Trophoblast cell (in vitro differentiated cells and primary cell): ENCODE measurements at regions not wholly inside any gene's neighbourhood (a gene's known extent, or its start where the extent isn't known, plus 50 kb on each side); places are given as distances from the start of the nearest gene placed in this dataset.

Experiments used
- DNase-seq, 2 donors: peaks; one replicate each; pipeline ENCODE4 v3.0.0-alpha.2; 2016
- H2AFZ ChIP-seq: 2 replicates; pipeline ENCODE4 v1.6.1; 2013; ENCODE audit warnings: low read length, moderate library complexity, mild to moderate bottlenecking; ENCODE audit not compliant: insufficient read depth, poor library complexity
- H2AK5ac ChIP-seq: 2 replicates; pipeline ENCODE4 v1.6.1; 2013; ENCODE audit warnings: mild to moderate bottlenecking, low read length
- H2BK120ac ChIP-seq: 2 replicates; pipeline ENCODE4 v1.6.1; 2013; ENCODE audit warnings: low read length, mild to moderate bottlenecking, moderate library complexity; ENCODE audit not compliant: insufficient read depth, poor library complexity
- H2BK12ac ChIP-seq: 2 replicates; pipeline ENCODE4 v1.6.1; 2013; ENCODE audit warnings: mild to moderate bottlenecking, low read length, moderate library complexity
- H2BK5ac ChIP-seq: 2 replicates; pipeline ENCODE4 v1.6.1; 2013; ENCODE audit warnings: low read length, low read depth, moderate library complexity, mild to moderate bottlenecking; ENCODE audit not compliant: poor library complexity
- H3K14ac ChIP-seq: 2 replicates; pipeline ENCODE4 v1.6.1; 2013; ENCODE audit warnings: mild to moderate bottlenecking, low read length
- H3K18ac ChIP-seq: 2 replicates; pipeline ENCODE4 v1.6.1; 2013; ENCODE audit warnings: mild to moderate bottlenecking, low read length
- H3K23ac ChIP-seq: 2 replicates; pipeline ENCODE4 v1.6.1; 2013; ENCODE audit warnings: low read length
- H3K27ac ChIP-seq: 2 replicates; pipeline ENCODE4 v1.5.1; 2013; ENCODE audit warnings: low read depth, mild to moderate bottlenecking, inconsistent platforms, low read length, moderate library complexity
- H3K27me3 ChIP-seq: 2 replicates; pipeline ENCODE4 v1.6.1; 2013; ENCODE audit warnings: inconsistent platforms, mild to moderate bottlenecking, low read length, moderate library complexity; ENCODE audit not compliant: insufficient read depth
- H3K36me3 ChIP-seq, 2 experiments: 1 replicate in 1 of 2; 2 replicates in 1 of 2; pipeline ENCODE4 v1.6.1; 2013; ENCODE audit warnings: low read length in 2 of 2, mild to moderate bottlenecking in 2 of 2, moderate library complexity in 1 of 2; ENCODE audit not compliant: insufficient read depth in 2 of 2, control insufficient read depth in 1 of 2
- H3K4ac ChIP-seq: 2 replicates; pipeline ENCODE4 v1.6.1; 2013; ENCODE audit warnings: low read depth, mild to moderate bottlenecking, low read length, moderate library complexity
- H3K4me1 ChIP-seq, 2 experiments: 1 replicate in 1 of 2; 2 replicates in 1 of 2; pipeline ENCODE4 v1.6.1; 2013; ENCODE audit warnings: low read length in 2 of 2, mild to moderate bottlenecking in 2 of 2, moderate library complexity in 1 of 2; ENCODE audit not compliant: insufficient read depth in 2 of 2, control insufficient read depth in 1 of 2
- H3K4me2 ChIP-seq: 2 replicates; pipeline ENCODE4 v1.6.1; 2013; ENCODE audit warnings: inconsistent platforms, mild to moderate bottlenecking, low read length, moderate library complexity
- H3K4me3 ChIP-seq: 2 replicates; pipeline ENCODE4 v1.5.1; 2013; ENCODE audit warnings: mild to moderate bottlenecking, low read depth, low read length, inconsistent platforms
- H3K79me1 ChIP-seq: one replicate; pipeline ENCODE4 v1.6.1; 2013; ENCODE audit warnings: low read length
- H3K79me2 ChIP-seq: 2 replicates; pipeline ENCODE4 v1.6.1; 2013; ENCODE audit warnings: low read length, mild to moderate bottlenecking; ENCODE audit not compliant: control insufficient read depth, insufficient read depth, poor library complexity
- H3K9ac ChIP-seq: 2 replicates; pipeline ENCODE4 v1.6.1; 2013; ENCODE audit warnings: mild to moderate bottlenecking, low read length
- H3K9me3 ChIP-seq: 2 replicates; pipeline ENCODE4 v1.6.1; 2013; ENCODE audit warnings: low read depth, mild to moderate bottlenecking, control low read depth, inconsistent platforms, low read length; ENCODE audit not compliant: insufficient read depth
- H4K12ac ChIP-seq: 2 replicates; pipeline ENCODE4 v1.6.1; 2013; ENCODE audit warnings: low read depth, mild to moderate bottlenecking, low read length, moderate library complexity
- H4K8ac ChIP-seq: 2 replicates; pipeline ENCODE4 v1.6.1; 2013; ENCODE audit warnings: low read depth, mild to moderate bottlenecking, low read length, moderate library complexity
- H4K91ac ChIP-seq: one replicate; pipeline ENCODE4 v1.6.1; 2013; ENCODE audit warnings: low read depth, mild to moderate bottlenecking, low read length, moderate library complexity
- WGBS: extraction: QIAGEN DNeasy Blood & Tissue Kit; methylation state at CpG from one replicate; pipeline ENCODE4 v1.1.7; 2013; ENCODE audit warnings: missing lambda C conversion rate; ENCODE audit not compliant: insufficient read length, insufficient coverage; ENCODE audit errors: extremely low coverage; 5-methylcytosine and 5-hydroxymethylcytosine counted together

GRCh38 chr9:1474671-1475070 is 424.5 kb downstream of the DMRT2 start:
- no peak overlapping the region for H3K14ac ChIP-seq

GRCh38 chr9:1490341-1491232 is 440.4 kb downstream of the DMRT2 start:
- no peak overlapping the region for H3K4me3 ChIP-seq
- H3K18ac ChIP-seq = no peak overlapping the region
- no peak overlapping the region for H4K8ac ChIP-seq
- H3K79me1 ChIP-seq = no peaks in the 10 kb centered on the region
- no peak overlapping the region for H3K4ac ChIP-seq
- H3K4me2 ChIP-seq = no peak overlapping the region
- no peaks in the 10 kb centered on the region for H3K4me1 ChIP-seq
- no peaks in the 10 kb centered on the region for H3K36me3 ChIP-seq
- H4K12ac ChIP-seq = no peak overlapping the region
- no CpG with 5 or more reads among the region's 8 CpGs for WGBS
- no peak overlapping the region for H3K27ac ChIP-seq
- H2BK120ac ChIP-seq = no peak overlapping the region
- H3K79me2 ChIP-seq = no peaks in the 10 kb centered on the region
- H3K9ac ChIP-seq = no peak overlapping the region
- H3K9me3 ChIP-seq = no peaks in the 10 kb centered on the region
- H2BK5ac ChIP-seq = no peak overlapping the region
- H3K23ac ChIP-seq = no peak overlapping the region
- H2BK12ac ChIP-seq = no peak overlapping the region
- DNase-seq = peak in 1 of 2 donors; percentile 15
- no peaks in the 10 kb centered on the region for H3K27me3 ChIP-seq
- H4K91ac ChIP-seq = no peak overlapping the region
- no peak overlapping the region for H2AFZ ChIP-seq
- no peak overlapping the region for H2AK5ac ChIP-seq
- no peak overlapping the region for H3K14ac ChIP-seq

More at GRCh38 chr9:1474671-1475070, 424.5 kb downstream of the DMRT2 start:
- Histone ChIP-seq H3K4me2 (no peak overlapping the region), H2AK5ac (no peak overlapping the region), H3K79me1 (no peaks in the 10 kb centered on the region), H3K4ac (no peak overlapping the region), H2AFZ (no peak overlapping the region), H3K27ac (no peak overlapping the region), H4K8ac (no peak overlapping the region), H3K27me3 (no peaks in the 10 kb centered on the region), H3K4me3 (no peak overlapping the region), H3K9me3 (no peaks in the 10 kb centered on the region), H2BK120ac (no peak overlapping the region), H2BK12ac (no peak overlapping the region), H3K9ac (no peak overlapping the region), H3K23ac (no peak overlapping the region), H4K91ac (no peak overlapping the region), H3K4me1 (no peaks in the 10 kb centered on the region), H3K18ac (no peak overlapping the region), H4K12ac (no peak overlapping the region), H3K36me3 (no peaks in the 10 kb centered on the region), H3K79me2 (no peaks in the 10 kb centered on the region), H2BK5ac (no peak overlapping the region)
- no peak for DNase-seq
- no CpG with 5 or more reads among the region's 1 CpG for WGBS

- no peak overlapping the region for H3K4ac ChIP-seq
- no peak overlapping the region for H3K27ac ChIP-seq
- H3K4me3 ChIP-seq = no peak overlapping the region
- H3K18ac ChIP-seq = no peak overlapping the region
- no peak overlapping the region for H2BK120ac ChIP-seq
- DNase-seq = no peak
- no CpG with 5 or more reads among the region's 3 CpGs for WGBS
- no peak overlapping the region for H4K12ac ChIP-seq
- no peak overlapping the region for H3K14ac ChIP-seq
- H4K91ac ChIP-seq = no peak overlapping the region
- H2BK12ac ChIP-seq = no peak overlapping the region
- H3K27me3 ChIP-seq = no peaks in the 10 kb centered on the region
- no peaks in the 10 kb centered on the region for H3K79me2 ChIP-seq
- H2AK5ac ChIP-seq = no peak overlapping the region
- no peak overlapping the region for H3K4me2 ChIP-seq
- no peak overlapping the region for H3K23ac ChIP-seq
- no peaks in the 10 kb centered on the region for H3K9me3 ChIP-seq
- no peaks in the 10 kb centered on the region for H3K79me1 ChIP-seq
- no peak overlapping the region for H3K9ac ChIP-seq
- no peak overlapping the region for H4K8ac ChIP-seq
- no peaks in the 10 kb centered on the region for H3K4me1 ChIP-seq
- H3K36me3 ChIP-seq = no peaks in the 10 kb centered on the region
- H2AFZ ChIP-seq = no peak overlapping the region
- H2BK5ac ChIP-seq = no peak overlapping the region
Observed at GRCh38 chr9:1492156-1492555, 442.0 kb downstream of the DMRT2 start.

GRCh38 chr9:1495282-1496030 is 445.3 kb downstream of the DMRT2 start:
- Histone ChIP-seq H3K79me1 (no peaks in the 10 kb centered on the region), H3K4me1 (no peaks in the 10 kb centered on the region), H2AK5ac (no peak overlapping the region), H3K9me3 (no peaks in the 10 kb centered on the region), H3K18ac (no peak overlapping the region), H4K8ac (no peak overlapping the region), H2BK12ac (no peak overlapping the region), H3K27me3 (no peaks in the 10 kb centered on the region), H3K9ac (no peak overlapping the region), H2AFZ (no peak overlapping the region), H3K79me2 (no peaks in the 10 kb centered on the region), H3K4me3 (no peak overlapping the region), H2BK120ac (no peak overlapping the region), H3K14ac (no peak overlapping the region), H3K4ac (no peak overlapping the region), H2BK5ac (no peak overlapping the region), H4K91ac (no peak overlapping the region), H3K27ac (no peak overlapping the region), H3K4me2 (no peak overlapping the region), H4K12ac (no peak overlapping the region), H3K36me3 (no peaks in the 10 kb centered on the region), H3K23ac (no peak overlapping the region)
- no CpG with 5 or more reads among the region's 2 CpGs for WGBS
- no peak for DNase-seq
